ENCODE measurements at regions not wholly inside any gene's neighbourhood (a gene's known extent, or its start where the extent isn't known, plus 50 kb on each side); places are given as distances from the start of the nearest gene placed in this dataset.

DNA sequence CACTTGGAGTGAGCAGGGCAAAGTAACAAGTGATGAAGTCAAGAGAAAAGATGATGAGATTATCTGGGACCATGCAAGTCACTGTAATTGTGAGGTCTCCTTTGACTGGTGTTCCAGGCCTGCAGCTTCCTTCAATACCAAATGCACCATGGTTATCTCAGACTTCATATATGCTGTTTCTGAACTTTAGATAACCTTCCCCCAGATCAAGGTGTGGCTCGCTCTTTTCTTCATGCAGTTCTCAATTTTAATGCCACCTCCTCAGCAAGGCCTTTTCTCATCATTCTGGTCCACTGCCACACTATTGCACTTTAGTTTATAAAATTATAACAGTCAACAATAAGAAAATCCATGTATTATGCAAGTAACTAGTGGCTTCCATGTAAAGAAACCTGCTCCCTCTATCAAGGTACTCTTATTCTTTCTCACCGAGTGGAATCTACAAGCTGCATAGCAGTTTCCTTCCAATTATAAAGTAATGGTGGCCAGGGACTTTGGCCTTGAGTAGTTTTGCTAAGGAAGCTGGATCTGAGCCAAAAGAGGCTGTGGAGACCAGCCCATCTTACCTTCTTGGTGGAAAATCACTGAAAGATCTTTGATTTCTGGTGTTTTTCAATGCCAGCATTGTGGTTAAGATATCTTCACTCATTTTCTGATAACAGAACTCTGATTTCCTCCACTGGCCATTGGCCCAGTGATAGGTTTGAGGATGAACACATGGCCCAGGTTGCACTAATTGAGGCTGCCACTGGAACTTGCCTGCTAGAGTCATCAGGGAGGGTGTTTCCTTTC is 113.6 kb downstream of the KCNE4 start (continued):
- TF ChIP-seq PHF8 (conservative IDR thresholded peaks at IDR 0.05; ENCODE audit: low read depth, low read length) (no peak), TBP (IDR thresholded peaks at IDR 0.05; ENCODE audit: low read depth, low read length) (no peak), JUND (IDR thresholded peaks at IDR 0.05; ENCODE audit: low read length) (no peak), CHD7 (IDR thresholded peaks at IDR 0.05; ENCODE audit: insufficient replicate concordance, low read length) (no peak)

All from H1 (cell line).